Osteocyte (in vitro differentiated cells): ENCODE measurements at regions not wholly inside any gene's neighbourhood (a gene's known extent, or its start where the extent isn't known, plus 50 kb on each side); places are given as distances from the start of the nearest gene placed in this dataset.
A peak's percentile ranks its signal among the peaks of the same experiment; 100 is the strongest.

ENCODE experiments used
- DNase-seq: peaks from one replicate; pipeline ENCODE4 v3.0.0; 2021; ENCODE audit warnings: mixed read lengths; ENCODE audit not compliant: unreplicated experiment; ENCODE audit errors: extremely low spot score
- H3K27ac Mint-ChIP-seq: one replicate; pipeline ENCODE4 v1.8.0; 2021; ENCODE audit warnings: mild to moderate bottlenecking, mixed read lengths; ENCODE audit not compliant: unreplicated experiment
- H3K27me3 Mint-ChIP-seq: one replicate; pipeline ENCODE4 v1.8.0; 2021; ENCODE audit warnings: mixed read lengths; ENCODE audit not compliant: unreplicated experiment
- H3K36me3 Mint-ChIP-seq: one replicate; pipeline ENCODE4 v1.8.0; 2021; ENCODE audit warnings: mixed read lengths; ENCODE audit not compliant: unreplicated experiment
- H3K4me1 Mint-ChIP-seq: one replicate; pipeline ENCODE4 v1.8.0; 2021; ENCODE audit warnings: mixed read lengths; ENCODE audit not compliant: unreplicated experiment
- H3K4me3 Mint-ChIP-seq: one replicate; pipeline ENCODE4 v1.8.0; 2021; ENCODE audit warnings: mild to moderate bottlenecking, moderate library complexity, mixed read lengths; ENCODE audit not compliant: unreplicated experiment
- H3K9me3 Mint-ChIP-seq: one replicate; pipeline ENCODE4 v1.8.0; 2021; ENCODE audit warnings: mixed read lengths; ENCODE audit not compliant: unreplicated experiment
- CTCF ChIP-seq: fragments of 200-600 bp; sonication (generic); IDR thresholded peaks from 2 replicates; pipeline ENCODE4 v1.5.0; 2021; ENCODE audit warnings: antibody characterized with exemption, mild to moderate bottlenecking, moderate library complexity

- TF ChIP-seq CTCF, result no peak
- Mint-ChIP-seq H3K9me3 (peaks cover 7% of the 10 kb centered on the region), H3K27me3 (no peaks in the 10 kb centered on the region), H3K4me3 (no peak overlapping the region), H3K27ac (no peak overlapping the region), H3K36me3 (no peaks in the 10 kb centered on the region), H3K4me1 (no peaks in the 10 kb centered on the region)
- DNase-seq, result no peak
These were observed 181.4 kb upstream of the UFL1 start for GRCh38 chr6:96340164-96340563.

- no peak overlapping the region for H3K27ac Mint-ChIP-seq
- H3K9me3 Mint-ChIP-seq, result peaks cover 7% of the 10 kb centered on the region
- no peak overlapping the region for H3K4me3 Mint-ChIP-seq
- H3K4me1 Mint-ChIP-seq, result no peaks in the 10 kb centered on the region
- no peaks in the 10 kb centered on the region for H3K27me3 Mint-ChIP-seq
- no peak for TF ChIP-seq CTCF
- no peaks in the 10 kb centered on the region for H3K36me3 Mint-ChIP-seq
- no peak for DNase-seq
These were observed 176.1 kb upstream of the UFL1 start for GRCh38 chr6:96345501-96345900.

- Mint-ChIP-seq H3K36me3 (no peaks in the 10 kb centered on the region), H3K9me3 (no peaks in the 10 kb centered on the region), H3K27ac (no peak overlapping the region), H3K4me1 (no peaks in the 10 kb centered on the region), H3K4me3 (no peak overlapping the region), H3K27me3 (no peaks in the 10 kb centered on the region)
- DNase-seq, result no peak
- TF ChIP-seq CTCF, result no peak
These were observed 140.4 kb upstream of the UFL1 start for GRCh38 chr6:96381246-96381645.

DNA sequence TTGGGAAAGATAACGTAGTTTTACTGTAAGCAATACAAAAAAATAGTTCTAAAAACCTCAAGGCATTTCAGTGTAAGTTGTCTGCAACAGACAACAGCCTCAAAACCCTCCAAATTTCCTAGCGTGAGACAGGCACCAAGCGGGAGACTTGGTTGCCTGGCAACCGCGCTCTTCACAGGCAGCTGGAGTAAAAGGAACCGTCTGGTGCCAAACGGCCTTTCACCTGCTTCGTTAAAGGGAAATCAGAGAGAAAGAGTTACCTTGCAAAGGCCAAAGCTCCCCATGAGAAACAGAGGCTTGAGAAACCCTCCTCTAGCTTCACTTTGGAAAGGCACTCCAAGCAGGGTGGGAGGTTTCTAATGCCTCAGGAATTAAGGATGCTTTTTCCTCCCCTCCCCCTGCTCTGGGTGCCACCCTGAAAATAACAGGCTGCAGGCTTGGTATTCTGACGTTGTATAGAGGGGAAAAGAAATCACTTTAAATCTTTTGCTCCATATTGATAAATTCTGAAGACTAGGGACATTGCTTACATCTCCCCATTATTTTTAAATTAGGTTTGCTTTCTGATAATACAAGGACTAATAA lies 129.7 kb upstream of the UFL1 start:
- Mint-ChIP-seq H3K4me3 (no peak overlapping the region), H3K4me1 (no peaks in the 10 kb centered on the region), H3K27ac (no peak overlapping the region), H3K36me3 (no peaks in the 10 kb centered on the region), H3K27me3 (peaks cover 5% of the 10 kb centered on the region), H3K9me3 (no peaks in the 10 kb centered on the region)
- no peak for DNase-seq
- no peak for TF ChIP-seq CTCF

- peaks cover 5% of the 10 kb centered on the region for H3K27me3 Mint-ChIP-seq
- H3K4me1 Mint-ChIP-seq, result no peaks in the 10 kb centered on the region
- no peak for DNase-seq
- no peaks in the 10 kb centered on the region for H3K9me3 Mint-ChIP-seq
- no peak overlapping the region for H3K27ac Mint-ChIP-seq
- H3K36me3 Mint-ChIP-seq, result no peaks in the 10 kb centered on the region
- no peak overlapping the region for H3K4me3 Mint-ChIP-seq
- peak; percentile 24 for TF ChIP-seq CTCF
These were observed 126.9 kb upstream of the UFL1 start for GRCh38 chr6:96394727-96395126.
